MCF 10A (cell line): ENCODE measurements at regions not wholly inside any gene's neighbourhood (a gene's known extent, or its start where the extent isn't known, plus 50 kb on each side); places are given as distances from the start of the nearest gene placed in this dataset.

ENCODE experiments used
- BruUV-seq: library from RNA; stranded (reverse); fragments of 400-500 nt; replicated peaks from 2 replicates; lab custom pipeline; 2021; lab: Mats Ljungman, UMichigan
- CTCF ChIA-PET: fragments of 300-600 bp; sonication (Branson Sonifier 250); formaldehyde crosslinking; extraction: SDS; loops from one replicate; lab custom pipeline; 2021; ENCODE audit warnings: antibody characterized with exemption, inconsistent platforms; lab: Yijun Ruan, JAX
- POLR2A ChIA-PET: fragments of 300-600, 350-650 bp; sonication (Branson Sonifier 250); formaldehyde crosslinking; extraction: SDS; loops from one replicate; lab custom pipeline; 2020; ENCODE audit warnings: antibody characterized with exemption, inconsistent platforms; lab: Yijun Ruan, JAX
- DNase-seq: peaks from one replicate; pipeline ENCODE4 v3.0.0-alpha.2; 2018; ENCODE audit not compliant: unreplicated experiment
- H3K27ac Mint-ChIP-seq: one replicate; pipeline ENCODE4 v1.8.0; 2022; ENCODE audit warnings: mild to moderate bottlenecking, low read depth, mixed read lengths; ENCODE audit not compliant: unreplicated experiment
- H3K27me3 Mint-ChIP-seq: one replicate; pipeline ENCODE4 v1.8.0; 2022; ENCODE audit warnings: mixed read lengths; ENCODE audit not compliant: insufficient read depth, unreplicated experiment
- H3K36me3 Mint-ChIP-seq: one replicate; pipeline ENCODE4 v1.8.0; 2022; ENCODE audit warnings: mild to moderate bottlenecking, moderate library complexity, mixed read lengths; ENCODE audit not compliant: insufficient read depth, unreplicated experiment
- H3K4me1 Mint-ChIP-seq: one replicate; pipeline ENCODE4 v1.8.0; 2022; ENCODE audit warnings: mixed read lengths; ENCODE audit not compliant: insufficient read depth, unreplicated experiment
- H3K4me3 Mint-ChIP-seq: one replicate; pipeline ENCODE4 v1.8.0; 2022; ENCODE audit warnings: mild to moderate bottlenecking, moderate library complexity, mixed read lengths; ENCODE audit not compliant: unreplicated experiment
- H3K9me3 Mint-ChIP-seq: one replicate; pipeline ENCODE4 v1.8.0; 2022; ENCODE audit warnings: mixed read lengths; ENCODE audit not compliant: unreplicated experiment
- CTCF ChIP-seq: fragments of 200-600 bp; IDR thresholded peaks from one replicate; pipeline ENCODE4 v1.8.0; 2022; ENCODE audit warnings: antibody characterized with exemption, mild to moderate bottlenecking; ENCODE audit not compliant: unreplicated experiment
- intact Hi-C: fragments of 100-400 bp; cut with micrococcal nuclease; formaldehyde crosslinking; loops from 2 replicates; pipeline ENCODE4 v1.14.1; 2022

- no peak overlapping the region for H3K4me3 Mint-ChIP-seq
- TF ChIP-seq CTCF = no peak
- BruUV-seq = no TSS peak
- H3K4me1 Mint-ChIP-seq = peaks cover 34% of the 10 kb centered on the region
- ChIA-PET CTCF (interaction anchor here (0.6 to 1.8 kb wide), 10 partner anchors 11 to 175 kb away, joined by 3 to 7 read pairs (median 3); no protein-coding TSS in a partner anchor), POLR2A (interaction anchor here (0.6 to 5.4 kb wide), 13 partner anchors 9 to 124 kb away, joined by 3 to 90 read pairs (median 5); no protein-coding TSS in a partner anchor)
- DNase-seq = peak; percentile 100
- H3K9me3 Mint-ChIP-seq = peaks cover 22% of the 10 kb centered on the region
- H3K27me3 Mint-ChIP-seq = no peaks in the 10 kb centered on the region
- H3K36me3 Mint-ChIP-seq = peaks cover 9% of the 10 kb centered on the region
- intact Hi-C loops = no loop called here
- peak overlapping the region; percentile 35 for H3K27ac Mint-ChIP-seq
These were observed 122.8 kb upstream of the PITX1 start for GRCh38 chr5:135156715-135157404.

- no peak for TF ChIP-seq CTCF
- peaks cover 9% of the 10 kb centered on the region for H3K36me3 Mint-ChIP-seq
- no peaks in the 10 kb centered on the region for H3K27me3 Mint-ChIP-seq
- H3K27ac Mint-ChIP-seq = peak overlapping the region; percentile 35
- DNase-seq = no peak
- no TSS peak for BruUV-seq
- ChIA-PET CTCF (interaction anchor here (0.6 to 1.8 kb wide), 8 partner anchors 11 to 239 kb away, joined by 3 to 7 read pairs (median 3); no protein-coding TSS in a partner anchor), POLR2A (interaction anchor here (0.6 to 5.4 kb wide), 11 partner anchors 9 to 123 kb away, joined by 3 to 90 read pairs (median 5); no protein-coding TSS in a partner anchor)
- intact Hi-C loops = no loop called here
- no peak overlapping the region for H3K4me3 Mint-ChIP-seq
- peaks cover 22% of the 10 kb centered on the region for H3K9me3 Mint-ChIP-seq
- peaks cover 34% of the 10 kb centered on the region for H3K4me1 Mint-ChIP-seq
These were observed 122.3 kb upstream of the PITX1 start for GRCh38 chr5:135156337-135156714.

- Mint-ChIP-seq H3K9me3 (peaks cover 22% of the 10 kb centered on the region), H3K27ac (peak overlapping the region; percentile 35), H3K27me3 (no peaks in the 10 kb centered on the region), H3K36me3 (peaks cover 9% of the 10 kb centered on the region), H3K4me1 (peaks cover 34% of the 10 kb centered on the region), H3K4me3 (no peak overlapping the region)
- ChIA-PET CTCF (interaction anchor here (0.6 to 1.9 kb wide), 7 partner anchors 15 to 238 kb away, joined by 3 to 5 read pairs (median 3); no protein-coding TSS in a partner anchor), POLR2A (interaction anchor here (0.6 to 5.4 kb wide), 6 partner anchors 10 to 1795 kb away, joined by 3 to 90 read pairs (median 4); no protein-coding TSS in a partner anchor)
- intact Hi-C loops = no loop called here
- no peak for TF ChIP-seq CTCF
- BruUV-seq = no TSS peak
- DNase-seq = no peak
These were observed 121.7 kb upstream of the PITX1 start for GRCh38 chr5:135155616-135156214.

GRCh38 chr5:135154961-135155360, 120.9 kb upstream of the PITX1 start:
- H3K4me3 Mint-ChIP-seq = no peak overlapping the region
- ChIA-PET POLR2A (interaction anchor here (0.6 to 5.4 kb wide), 7 partner anchors 9 to 1796 kb away, joined by 3 to 90 read pairs (median 4); no protein-coding TSS in a partner anchor), CTCF (interaction anchor here (0.8 to 1.9 kb wide), 6 partner anchors 14 to 237 kb away, joined by 3 to 5 read pairs (median 3); no protein-coding TSS in a partner anchor)
- no peak for DNase-seq
- no peak overlapping the region for H3K27ac Mint-ChIP-seq
- H3K4me1 Mint-ChIP-seq = peaks cover 34% of the 10 kb centered on the region
- no TSS peak for BruUV-seq
- peaks cover 9% of the 10 kb centered on the region for H3K36me3 Mint-ChIP-seq
- TF ChIP-seq CTCF = no peak
- intact Hi-C loops = loop anchor here (1.0 kb wide), 1 partner anchor 123 kb away; no protein-coding TSS in a partner anchor
- peaks cover 22% of the 10 kb centered on the region for H3K9me3 Mint-ChIP-seq
- no peaks in the 10 kb centered on the region for H3K27me3 Mint-ChIP-seq
